HepG2 (cell line): ENCODE measurements at regions not wholly inside any gene's neighbourhood (a gene's known extent, or its start where the extent isn't known, plus 50 kb on each side); places are given as distances from the start of the nearest gene placed in this dataset.

Experiments used
- ATAC-seq: fragments of 200-7000 bp; cut with Tn5 transposase; 3 replicates; pipeline ENCODE4 v1.9.1; 2020; ENCODE audit warnings: mild to moderate bottlenecking, moderate library complexity
- BruUV-seq: library from RNA; stranded (reverse); fragments of 400-500 nt; replicated peaks from 2 replicates; lab custom pipeline; 2021; lab: Mats Ljungman, UMichigan
- CTCF ChIA-PET: fragments of 300-600 bp; formaldehyde crosslinking; extraction: SDS; loops from one replicate; lab custom pipeline; 2021; ENCODE audit warnings: low total read pairs, inconsistent platforms, low intra/inter-chr PET ratio; lab: Yijun Ruan, JAX
- POLR2A ChIA-PET: fragments of 350-600 bp; sonication (Branson Sonifier 250); formaldehyde crosslinking; loops from one replicate; lab custom pipeline; 2020; ENCODE audit warnings: antibody characterized with exemption, inconsistent platforms; lab: Yijun Ruan, JAX
- DNase-seq: peaks from one replicate; pipeline ENCODE4 v3.0.0-alpha.2; 2015; ENCODE audit warnings: low spot score
- FAIRE-seq: peaks from 3 replicates; lab custom pipeline; 2011; peaks lifted over from hg19 to GRCh38; lab: Jason Lieb, UNC
- H2AFZ ChIP-seq: one replicate; pipeline ENCODE4 v1.6.1; 2011; ENCODE audit warnings: low read length, inconsistent platforms
- H3K27ac ChIP-seq: fragments of 300-600 bp; 3 replicates; pipeline ENCODE4 v1.8.0; 2011; ENCODE audit warnings: mixed run types, mild to moderate bottlenecking, mixed read lengths, low read length, inconsistent platforms; ENCODE audit not compliant: insufficient read depth; ENCODE audit errors: extremely low read length
- H3K27me3 ChIP-seq, 2 experiments: fragments of 200-600 bp in 1 of 2; 2 replicates in 1 of 2; 3 replicates in 1 of 2; pipeline versions ENCODE4 v1.6.0 to v1.8.0; 2011; ENCODE audit warnings: low read length in 2 of 2, mild to moderate bottlenecking in 2 of 2, moderate library complexity in 2 of 2, inconsistent platforms in 1 of 2; ENCODE audit not compliant: insufficient read depth in 2 of 2, control insufficient read depth in 1 of 2
- H3K36me3 ChIP-seq, 2 experiments: fragments of 200-600 bp in 1 of 2; replicated peaks in 1 of 2; 2 replicates in 1 of 2; 3 replicates in 1 of 2; pipeline versions ENCODE4 v1.5.1 to v1.8.0; 2011; ENCODE audit warnings: low read length in 2 of 2, inconsistent platforms in 1 of 2; ENCODE audit not compliant: insufficient read depth in 2 of 2, control insufficient read depth in 1 of 2
- H3K4me1 ChIP-seq: 2 replicates; pipeline ENCODE4 v1.5.1; 2012; ENCODE audit warnings: low read length, inconsistent platforms; ENCODE audit not compliant: insufficient read depth
- H3K4me2 ChIP-seq: 2 replicates; pipeline ENCODE4 v1.6.0; 2011; ENCODE audit warnings: low read depth, low read length, inconsistent platforms
- H3K4me3 ChIP-seq, 3 experiments: fragments of 200-600 bp in 1 of 3; sonication (generic), shearing (Covaris generic) in 1 of 3; replicated peaks in 1 of 3; 2 replicates each; pipeline ENCODE4 v1.5.1; 2011 to 2016; ENCODE audit warnings: low read length in 3 of 3, inconsistent platforms in 2 of 3, low read depth in 2 of 3, mild to moderate bottlenecking in 2 of 3, control low read depth in 1 of 3, mixed read lengths in 1 of 3; ENCODE audit not compliant: insufficient read depth in 1 of 3
- H3K79me2 ChIP-seq: one replicate; pipeline ENCODE4 v1.6.1; 2011; ENCODE audit warnings: low read length, inconsistent platforms; ENCODE audit not compliant: insufficient read depth
- H3K9ac ChIP-seq: 2 replicates; pipeline ENCODE4 v1.6.0; 2011; ENCODE audit warnings: mild to moderate bottlenecking, low read depth, low read length, inconsistent platforms; ENCODE audit not compliant: insufficient read depth
- H3K9me3 ChIP-seq: 2 replicates; pipeline ENCODE4 v1.5.1; 2012; ENCODE audit warnings: mild to moderate bottlenecking, low read length
- H4K20me1 ChIP-seq: 2 replicates; pipeline ENCODE4 v1.6.0; 2011; ENCODE audit warnings: inconsistent platforms, mild to moderate bottlenecking, low read length, moderate library complexity; ENCODE audit not compliant: insufficient read depth
- GABPA ChIP-seq, 2 experiments: IDR thresholded peaks; 2 replicates each; pipeline ENCODE4 v1.6.1; 2011 to 2016; ENCODE audit warnings: low read depth in 2 of 2, low read length in 1 of 2, missing biosample characterization in 1 of 2, missing genetic modification characterization in 1 of 2
- HCFC1 ChIP-seq: fragments of 150-350 bp; IDR thresholded peaks from 2 replicates; pipeline ENCODE4 v1.6.1; 2014; ENCODE audit warnings: low read depth, low read length
- HNRNPK ChIP-seq: fragments of 200-400 bp; formaldehyde crosslinking; IDR thresholded peaks from 2 replicates; pipeline ENCODE4 v1.6.1; 2018; ENCODE audit warnings: low read length, low read depth, moderate library complexity, mild to moderate bottlenecking; ENCODE audit not compliant: poor library complexity, severe bottlenecking
- MYNN ChIP-seq: sonication (generic); formaldehyde crosslinking; IDR thresholded peaks from 2 replicates; pipeline ENCODE4 v1.4.0; 2020; ENCODE audit warnings: mild to moderate bottlenecking, low read depth, missing genetic modification reagents
- SATB2 ChIP-seq: sonication (generic); formaldehyde crosslinking; IDR thresholded peaks from 2 replicates; pipeline ENCODE4 v1.5.0; 2020; ENCODE audit warnings: missing genetic modification reagents
- SSRP1 ChIP-seq: IDR thresholded peaks from 2 replicates; pipeline ENCODE4 v1.6.1; 2016; ENCODE audit warnings: control low read depth
- ZNF317 ChIP-seq: sonication (generic); formaldehyde crosslinking; IDR thresholded peaks from 2 replicates; pipeline ENCODE4 v1.5.0; 2020; ENCODE audit warnings: mild to moderate bottlenecking, missing genetic modification reagents
- WGBS: methylation state at CpG from one replicate; pipeline ENCODE4 v1.1.6; 2017; ENCODE audit warnings: low lambda C conversion rate; 5-methylcytosine and 5-hydroxymethylcytosine counted together
- in situ Hi-C: cut with HindIII; loops from 2 replicates; pipeline ENCODE4 v1.10.0; 2017; ENCODE audit warnings: low pct_unique_long_range_greater_than_20kb; ENCODE audit not compliant: extremely low pct_ligation_motif_present
- intact Hi-C: fragments of 100-400 bp; cut with micrococcal nuclease; formaldehyde crosslinking; loops from one replicate; pipeline ENCODE4 v1.10.0; 2022; ENCODE audit not compliant: unreplicated experiment
- TF ChIP-seq, protein P1 (sequence below): sonication (generic); formaldehyde crosslinking; IDR thresholded peaks from 2 replicates; pipeline ENCODE4 v1.8.0; 2022; ENCODE audit warnings: mild to moderate bottlenecking, missing genetic modification reagents, moderate library complexity
- TF ChIP-seq, protein P2 (sequence below): sonication (generic); formaldehyde crosslinking; IDR thresholded peaks from 2 replicates; pipeline ENCODE4 v1.4.0; 2020; ENCODE audit warnings: missing genetic modification reagents
- TF ChIP-seq, protein P3 (sequence below), 2 experiments: fragments of 450-650 bp in 1 of 2; sonication (generic) in 1 of 2; formaldehyde crosslinking; IDR thresholded peaks; 2 replicates each; pipeline versions ENCODE4 v1.5.0 to v1.8.0; 2020 to 2022; ENCODE audit warnings: mild to moderate bottlenecking in 1 of 2, missing genetic modification reagents in 1 of 2
- TF ChIP-seq, protein P4 (sequence below): sonication (generic); formaldehyde crosslinking; IDR thresholded peaks from 2 replicates; pipeline ENCODE4 v1.4.0; 2020; ENCODE audit warnings: low read depth, missing genetic modification reagents
- TF ChIP-seq, protein P5 (sequence below): sonication (generic); formaldehyde crosslinking; IDR thresholded peaks from 2 replicates; pipeline ENCODE4 v1.8.1; 2023; ENCODE audit warnings: mild to moderate bottlenecking, missing genetic modification reagents, borderline replicate concordance
- TF ChIP-seq, protein P6 (sequence below): sonication (generic); formaldehyde crosslinking; IDR thresholded peaks from 2 replicates; pipeline ENCODE4 v1.4.0; 2020; ENCODE audit warnings: mild to moderate bottlenecking, missing genetic modification reagents

DNA sequence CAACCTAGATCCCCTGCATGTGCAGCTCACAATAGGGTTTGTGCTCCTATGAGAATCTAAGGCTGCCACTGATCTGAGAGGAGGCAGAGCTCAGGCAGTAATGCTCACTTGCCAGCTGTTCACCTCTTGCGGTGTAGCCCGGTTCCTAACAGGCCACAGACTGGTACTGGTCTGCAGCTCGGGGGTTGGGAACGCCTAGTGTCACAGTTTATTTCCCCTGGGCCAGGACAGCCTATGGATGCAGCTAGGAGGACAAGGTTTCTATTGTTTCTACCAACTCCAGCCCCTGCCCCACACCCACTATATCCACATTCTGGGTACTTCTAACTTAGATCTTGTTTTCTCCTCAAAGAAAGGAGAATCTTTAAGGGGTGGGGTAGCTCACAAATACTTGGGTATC lies 58.7 kb upstream of the PRRC2C start:
- no peak overlapping the region for H3K27ac ChIP-seq
- intact Hi-C loops (no loop called here), in situ Hi-C loops (no loop called here)
- DNase-seq = no peak
- H3K9ac ChIP-seq = no peak overlapping the region
- WGBS = no CpG with 5 or more reads among the region's 4 CpGs
- no peak overlapping the region for H3K4me2 ChIP-seq
- peak; percentile 42 for ATAC-seq
- no peaks in the 10 kb centered on the region for H4K20me1 ChIP-seq
- no peak for FAIRE-seq
- H3K4me1 ChIP-seq = no peaks in the 10 kb centered on the region
- TF ChIP-seq HCFC1 = no peak
- TF ChIP-seq, protein P1, sequence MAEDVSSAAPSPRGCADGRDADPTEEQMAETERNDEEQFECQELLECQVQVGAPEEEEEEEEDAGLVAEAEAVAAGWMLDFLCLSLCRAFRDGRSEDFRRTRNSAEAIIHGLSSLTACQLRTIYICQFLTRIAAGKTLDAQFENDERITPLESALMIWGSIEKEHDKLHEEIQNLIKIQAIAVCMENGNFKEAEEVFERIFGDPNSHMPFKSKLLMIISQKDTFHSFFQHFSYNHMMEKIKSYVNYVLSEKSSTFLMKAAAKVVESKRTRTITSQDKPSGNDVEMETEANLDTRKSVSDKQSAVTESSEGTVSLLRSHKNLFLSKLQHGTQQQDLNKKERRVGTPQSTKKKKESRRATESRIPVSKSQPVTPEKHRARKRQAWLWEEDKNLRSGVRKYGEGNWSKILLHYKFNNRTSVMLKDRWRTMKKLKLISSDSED (CRISPR knock-in tag) = no peak
- TF ChIP-seq MYNN (CRISPR knock-in tag) = no peak
- TF ChIP-seq SSRP1 (CRISPR knock-in tag) = no peak
- TF ChIP-seq GABPA (IDR thresholded peaks at IDR 0.05; ENCODE audit: low read depth, low read length) = no peak
- TF ChIP-seq GABPA (CRISPR knock-in tag; IDR thresholded peaks at IDR 0.05; ENCODE audit: low read depth) = no peak
- TF ChIP-seq, protein P2, sequence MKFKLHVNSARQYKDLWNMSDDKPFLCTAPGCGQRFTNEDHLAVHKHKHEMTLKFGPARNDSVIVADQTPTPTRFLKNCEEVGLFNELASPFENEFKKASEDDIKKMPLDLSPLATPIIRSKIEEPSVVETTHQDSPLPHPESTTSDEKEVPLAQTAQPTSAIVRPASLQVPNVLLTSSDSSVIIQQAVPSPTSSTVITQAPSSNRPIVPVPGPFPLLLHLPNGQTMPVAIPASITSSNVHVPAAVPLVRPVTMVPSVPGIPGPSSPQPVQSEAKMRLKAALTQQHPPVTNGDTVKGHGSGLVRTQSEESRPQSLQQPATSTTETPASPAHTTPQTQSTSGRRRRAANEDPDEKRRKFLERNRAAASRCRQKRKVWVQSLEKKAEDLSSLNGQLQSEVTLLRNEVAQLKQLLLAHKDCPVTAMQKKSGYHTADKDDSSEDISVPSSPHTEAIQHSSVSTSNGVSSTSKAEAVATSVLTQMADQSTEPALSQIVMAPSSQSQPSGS (CRISPR knock-in tag) = no peak
- TF ChIP-seq, protein P3, sequence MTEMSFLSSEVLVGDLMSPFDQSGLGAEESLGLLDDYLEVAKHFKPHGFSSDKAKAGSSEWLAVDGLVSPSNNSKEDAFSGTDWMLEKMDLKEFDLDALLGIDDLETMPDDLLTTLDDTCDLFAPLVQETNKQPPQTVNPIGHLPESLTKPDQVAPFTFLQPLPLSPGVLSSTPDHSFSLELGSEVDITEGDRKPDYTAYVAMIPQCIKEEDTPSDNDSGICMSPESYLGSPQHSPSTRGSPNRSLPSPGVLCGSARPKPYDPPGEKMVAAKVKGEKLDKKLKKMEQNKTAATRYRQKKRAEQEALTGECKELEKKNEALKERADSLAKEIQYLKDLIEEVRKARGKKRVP (CRISPR knock-in tag; IDR thresholded peaks at IDR 0.05) = no peak
- TF ChIP-seq, protein P4, sequence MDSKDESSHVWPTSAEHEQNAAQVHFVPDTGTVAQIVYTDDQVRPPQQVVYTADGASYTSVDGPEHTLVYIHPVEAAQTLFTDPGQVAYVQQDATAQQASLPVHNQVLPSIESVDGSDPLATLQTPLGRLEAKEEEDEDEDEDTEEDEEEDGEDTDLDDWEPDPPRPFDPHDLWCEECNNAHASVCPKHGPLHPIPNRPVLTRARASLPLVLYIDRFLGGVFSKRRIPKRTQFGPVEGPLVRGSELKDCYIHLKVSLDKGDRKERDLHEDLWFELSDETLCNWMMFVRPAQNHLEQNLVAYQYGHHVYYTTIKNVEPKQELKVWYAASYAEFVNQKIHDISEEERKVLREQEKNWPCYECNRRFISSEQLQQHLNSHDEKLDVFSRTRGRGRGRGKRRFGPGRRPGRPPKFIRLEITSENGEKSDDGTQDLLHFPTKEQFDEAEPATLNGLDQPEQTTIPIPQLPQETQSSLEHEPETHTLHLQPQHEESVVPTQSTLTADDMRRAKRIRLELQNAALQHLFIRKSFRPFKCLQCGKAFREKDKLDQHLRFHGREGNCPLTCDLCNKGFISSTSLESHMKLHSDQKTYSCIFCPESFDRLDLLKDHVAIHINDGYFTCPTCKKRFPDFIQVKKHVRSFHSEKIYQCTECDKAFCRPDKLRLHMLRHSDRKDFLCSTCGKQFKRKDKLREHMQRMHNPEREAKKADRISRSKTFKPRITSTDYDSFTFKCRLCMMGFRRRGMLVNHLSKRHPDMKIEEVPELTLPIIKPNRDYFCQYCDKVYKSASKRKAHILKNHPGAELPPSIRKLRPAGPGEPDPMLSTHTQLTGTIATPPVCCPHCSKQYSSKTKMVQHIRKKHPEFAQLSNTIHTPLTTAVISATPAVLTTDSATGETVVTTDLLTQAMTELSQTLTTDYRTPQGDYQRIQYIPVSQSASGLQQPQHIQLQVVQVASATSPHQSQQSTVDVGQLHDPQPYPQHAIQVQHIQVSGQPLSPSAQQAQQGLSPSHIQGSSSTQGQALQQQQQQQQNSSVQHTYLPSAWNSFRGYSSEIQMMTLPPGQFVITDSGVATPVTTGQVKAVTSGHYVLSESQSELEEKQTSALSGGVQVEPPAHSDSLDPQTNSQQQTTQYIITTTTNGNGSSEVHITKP (CRISPR knock-in tag) = no peak
- TF ChIP-seq SATB2 (CRISPR knock-in tag) = no peak
- TF ChIP-seq, protein P5, sequence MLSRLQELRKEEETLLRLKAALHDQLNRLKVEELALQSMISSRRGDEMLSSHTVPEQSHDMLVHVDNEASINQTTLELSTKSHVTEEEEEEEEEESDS (CRISPR knock-in tag) = no peak
- TF ChIP-seq HNRNPK = no peak
- TF ChIP-seq ZNF317 = no peak
- TF ChIP-seq, protein P6, sequence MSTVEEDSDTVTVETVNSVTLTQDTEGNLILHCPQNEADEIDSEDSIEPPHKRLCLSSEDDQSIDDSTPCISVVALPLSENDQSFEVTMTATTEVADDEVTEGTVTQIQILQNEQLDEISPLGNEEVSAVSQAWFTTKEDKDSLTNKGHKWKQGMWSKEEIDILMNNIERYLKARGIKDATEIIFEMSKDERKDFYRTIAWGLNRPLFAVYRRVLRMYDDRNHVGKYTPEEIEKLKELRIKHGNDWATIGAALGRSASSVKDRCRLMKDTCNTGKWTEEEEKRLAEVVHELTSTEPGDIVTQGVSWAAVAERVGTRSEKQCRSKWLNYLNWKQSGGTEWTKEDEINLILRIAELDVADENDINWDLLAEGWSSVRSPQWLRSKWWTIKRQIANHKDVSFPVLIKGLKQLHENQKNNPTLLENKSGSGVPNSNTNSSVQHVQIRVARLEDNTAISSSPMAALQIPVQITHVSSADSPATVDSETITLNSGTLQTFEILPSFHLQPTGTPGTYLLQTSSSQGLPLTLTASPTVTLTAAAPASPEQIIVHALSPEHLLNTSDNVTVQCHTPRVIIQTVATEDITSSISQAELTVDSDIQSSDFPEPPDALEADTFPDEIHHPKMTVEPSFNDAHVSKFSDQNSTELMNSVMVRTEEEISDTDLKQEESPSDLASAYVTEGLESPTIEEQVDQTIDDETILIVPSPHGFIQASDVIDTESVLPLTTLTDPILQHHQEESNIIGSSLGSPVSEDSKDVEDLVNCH = no peak
- H3K36me3 ChIP-seq = no peaks in the 10 kb centered on the region
- H3K4me3 ChIP-seq = no peak overlapping the region
- POLR2A ChIA-PET = no interaction called here
- CTCF ChIA-PET = no interaction called here
- H3K79me2 ChIP-seq = no peaks in the 10 kb centered on the region
- no peak overlapping the region for H2AFZ ChIP-seq
- H3K27me3 ChIP-seq = peaks cover 0 to 4% of the 10 kb centered on the region in 2 experiments; a peak in 2 of 5 replicates
- no peaks in the 10 kb centered on the region for H3K9me3 ChIP-seq
- no TSS peak for BruUV-seq
